VCaP (cell line): ENCODE measurements at regions not wholly inside any gene's neighbourhood (a gene's known extent, or its start where the extent isn't known, plus 50 kb on each side); places are given as distances from the start of the nearest gene placed in this dataset.
A peak's percentile ranks its signal among the peaks of the same experiment; 100 is the strongest.
"Not testable (repeated sequence)": the region's sequence is repeated elsewhere in the genome, so short reads cannot be mapped to it uniquely, and the experiment has no call there.

Experiments
- H3K27ac ChIP-seq: fragments of 450-650 bp; 2 replicates; pipeline ENCODE4 v1.5.1; 2017
- TF ChIP-seq, protein P1 (sequence below): fragments of 450-650 bp; conservative IDR thresholded peaks from 2 replicates; pipeline ENCODE4 v1.5.1; 2017; ENCODE audit warnings: mild to moderate bottlenecking, moderate library complexity

DNA sequence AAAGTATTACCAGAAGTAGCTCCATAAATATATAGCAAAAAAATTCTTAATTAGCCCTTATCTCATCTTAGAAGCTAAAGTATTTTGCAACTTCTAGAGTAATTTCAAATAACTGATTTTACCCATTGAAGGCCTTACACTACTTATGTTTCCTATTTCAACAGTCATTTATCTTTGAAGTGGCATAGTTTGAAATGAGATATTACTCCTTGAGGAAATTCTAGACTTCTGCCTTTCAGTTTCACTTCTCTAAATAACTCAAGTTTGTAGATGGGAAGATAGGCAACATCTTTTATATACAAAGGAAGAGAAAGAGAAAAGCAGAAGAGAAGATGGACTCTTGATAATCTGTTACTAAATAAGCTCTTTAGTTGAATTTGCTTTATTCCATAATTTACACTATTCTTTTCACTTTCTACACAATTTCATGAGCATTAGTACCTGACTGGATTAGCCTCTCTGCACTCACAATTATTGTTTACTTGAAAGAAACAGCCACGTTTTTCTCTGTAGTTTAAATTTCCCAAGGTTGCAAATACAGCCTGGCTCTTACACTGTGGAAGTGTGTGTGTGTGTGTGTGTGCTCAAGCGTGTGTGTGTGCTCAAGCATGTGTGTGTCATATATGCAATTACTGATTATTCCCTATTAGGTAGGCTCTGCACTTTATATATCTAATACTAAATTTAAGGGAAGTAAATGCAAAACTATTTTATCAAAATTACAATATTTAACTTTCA lies 60.6 kb upstream of the EMB start:
- TF ChIP-seq, protein P1, sequence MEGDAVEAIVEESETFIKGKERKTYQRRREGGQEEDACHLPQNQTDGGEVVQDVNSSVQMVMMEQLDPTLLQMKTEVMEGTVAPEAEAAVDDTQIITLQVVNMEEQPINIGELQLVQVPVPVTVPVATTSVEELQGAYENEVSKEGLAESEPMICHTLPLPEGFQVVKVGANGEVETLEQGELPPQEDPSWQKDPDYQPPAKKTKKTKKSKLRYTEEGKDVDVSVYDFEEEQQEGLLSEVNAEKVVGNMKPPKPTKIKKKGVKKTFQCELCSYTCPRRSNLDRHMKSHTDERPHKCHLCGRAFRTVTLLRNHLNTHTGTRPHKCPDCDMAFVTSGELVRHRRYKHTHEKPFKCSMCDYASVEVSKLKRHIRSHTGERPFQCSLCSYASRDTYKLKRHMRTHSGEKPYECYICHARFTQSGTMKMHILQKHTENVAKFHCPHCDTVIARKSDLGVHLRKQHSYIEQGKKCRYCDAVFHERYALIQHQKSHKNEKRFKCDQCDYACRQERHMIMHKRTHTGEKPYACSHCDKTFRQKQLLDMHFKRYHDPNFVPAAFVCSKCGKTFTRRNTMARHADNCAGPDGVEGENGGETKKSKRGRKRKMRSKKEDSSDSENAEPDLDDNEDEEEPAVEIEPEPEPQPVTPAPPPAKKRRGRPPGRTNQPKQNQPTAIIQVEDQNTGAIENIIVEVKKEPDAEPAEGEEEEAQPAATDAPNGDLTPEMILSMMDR = no peak
- H3K27ac ChIP-seq = no peak overlapping the region

DNA sequence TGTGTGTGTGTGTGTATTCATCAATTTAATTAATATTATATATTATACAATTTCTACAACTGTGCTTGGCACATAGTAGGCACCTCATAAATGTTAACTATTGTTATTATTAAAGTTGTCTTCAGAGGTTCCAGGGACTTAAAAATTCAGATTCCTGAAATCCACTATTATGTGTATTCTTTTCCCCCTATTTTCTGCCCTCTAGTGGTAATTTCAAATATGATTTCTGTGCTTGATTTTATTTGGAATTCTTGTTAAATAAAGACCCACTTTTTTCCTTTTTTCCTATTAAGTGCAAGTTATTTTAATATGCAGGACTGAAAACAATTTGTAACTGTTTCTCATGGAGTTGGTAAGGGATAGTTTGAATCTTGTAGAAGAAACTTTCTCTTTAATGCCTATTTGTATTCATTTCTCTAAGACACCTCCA lies 72.0 kb upstream of the EMB start:
- TF ChIP-seq, protein P1 = peak; percentile 36
- H3K27ac ChIP-seq = not testable (repeated sequence)

DNA sequence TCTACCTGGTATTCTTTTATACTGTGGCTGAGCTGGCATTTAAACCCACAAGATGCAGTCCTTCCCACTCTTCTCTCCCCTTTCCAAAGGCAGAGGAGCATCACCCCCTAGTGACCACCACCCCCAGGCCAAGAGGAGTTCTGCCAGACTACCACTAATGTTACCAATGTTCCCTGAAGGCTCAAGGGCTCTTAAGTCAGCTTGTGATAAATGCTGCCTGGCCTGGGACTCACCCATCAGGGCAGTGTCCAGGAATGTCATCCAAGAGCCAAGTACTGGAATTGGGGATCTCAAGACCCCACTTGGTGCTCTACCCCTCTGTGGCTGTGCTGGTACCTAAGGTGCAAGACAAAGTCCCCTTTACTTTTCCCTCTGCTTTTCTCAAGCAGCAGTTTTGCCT lies 80.0 kb upstream of the EMB start:
- not testable (repeated sequence) for H3K27ac ChIP-seq

DNA sequence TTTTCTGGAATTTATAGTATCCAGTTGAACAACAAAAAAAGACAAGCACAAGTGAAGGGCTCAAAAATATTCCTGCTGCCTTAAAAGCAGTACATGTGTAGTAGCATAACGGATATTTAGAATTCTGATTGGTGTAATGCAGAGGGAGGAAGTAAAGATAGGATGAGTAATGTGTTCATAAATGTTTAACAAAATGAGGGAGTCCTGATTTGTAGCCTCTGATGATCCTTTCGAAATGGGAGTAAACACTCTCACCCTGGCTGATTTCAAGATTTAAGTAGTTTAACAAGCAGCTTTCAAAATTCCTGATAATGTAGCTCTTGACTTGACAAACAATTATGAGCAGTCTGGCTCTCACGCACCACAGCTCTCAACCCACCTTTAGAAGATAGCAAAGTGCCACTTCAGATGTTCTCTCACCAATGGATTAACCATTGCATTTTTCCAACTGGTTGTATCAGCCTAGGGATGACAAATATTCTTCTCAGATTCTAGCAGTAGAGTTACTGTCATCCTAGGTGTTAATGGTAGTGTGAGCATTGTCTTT lies 86.5 kb upstream of the EMB start:
- not testable (repeated sequence) for H3K27ac ChIP-seq

DNA sequence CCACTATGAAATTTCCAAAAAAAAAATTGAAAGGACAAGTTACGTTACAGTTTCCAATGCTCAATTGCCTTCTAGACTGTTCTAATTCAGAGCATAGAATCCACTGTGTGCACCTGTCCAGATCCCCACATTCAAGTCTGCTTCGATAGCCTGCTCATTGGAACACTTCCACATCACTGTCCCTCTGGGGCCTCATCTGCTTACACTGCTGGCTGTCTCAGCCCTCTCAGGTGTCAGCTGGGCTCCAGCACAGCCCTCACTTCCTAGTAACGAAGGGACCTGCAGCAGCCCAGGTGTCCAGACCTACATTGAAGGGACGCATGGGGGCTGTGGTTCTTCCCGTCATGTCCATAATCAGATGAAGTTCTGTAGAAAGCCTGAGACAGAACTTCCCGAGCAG lies 94.3 kb upstream of the EMB start:
- TF ChIP-seq, protein P1 = no peak
- no peak overlapping the region for H3K27ac ChIP-seq

DNA sequence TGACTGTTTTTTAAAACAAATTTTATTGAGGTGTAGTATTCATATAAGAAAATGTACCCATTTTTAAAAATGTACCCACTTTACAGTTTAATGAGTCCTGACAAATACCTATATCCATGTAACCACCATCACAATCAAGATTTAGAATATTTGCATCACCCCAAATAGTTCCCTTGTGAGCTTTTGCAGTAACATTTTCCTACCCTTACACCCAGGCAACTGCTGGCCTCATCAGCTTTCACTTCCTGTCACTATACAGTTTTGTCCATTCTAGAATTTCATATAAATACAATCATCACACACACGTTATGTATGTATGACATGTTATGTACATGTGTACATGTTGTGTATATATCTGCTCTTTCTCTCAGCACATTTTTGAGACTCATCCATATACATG lies 96.4 kb upstream of the EMB start:
- not testable (repeated sequence) for H3K27ac ChIP-seq

DNA sequence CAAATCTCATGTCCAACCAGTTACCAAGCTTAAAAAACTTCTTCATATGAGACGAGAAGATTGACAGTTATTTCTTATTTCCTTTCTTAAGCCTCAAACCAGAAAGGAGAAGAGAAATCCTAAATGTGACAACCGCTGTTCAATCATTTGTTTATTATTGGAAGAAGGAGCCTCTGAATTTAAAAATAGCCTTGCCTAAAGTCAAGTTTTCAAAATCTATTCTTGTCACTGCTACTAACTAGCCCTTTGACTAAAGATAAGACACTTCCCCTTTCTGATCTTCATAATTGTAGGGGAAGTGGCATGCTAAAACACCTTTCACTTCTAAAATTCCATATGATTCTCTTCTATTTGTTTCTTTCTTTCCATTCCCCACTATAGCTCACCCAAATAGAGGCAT lies 106.2 kb upstream of the EMB start:
- TF ChIP-seq, protein P1 = no peak
- H3K27ac ChIP-seq = no peak overlapping the region

DNA sequence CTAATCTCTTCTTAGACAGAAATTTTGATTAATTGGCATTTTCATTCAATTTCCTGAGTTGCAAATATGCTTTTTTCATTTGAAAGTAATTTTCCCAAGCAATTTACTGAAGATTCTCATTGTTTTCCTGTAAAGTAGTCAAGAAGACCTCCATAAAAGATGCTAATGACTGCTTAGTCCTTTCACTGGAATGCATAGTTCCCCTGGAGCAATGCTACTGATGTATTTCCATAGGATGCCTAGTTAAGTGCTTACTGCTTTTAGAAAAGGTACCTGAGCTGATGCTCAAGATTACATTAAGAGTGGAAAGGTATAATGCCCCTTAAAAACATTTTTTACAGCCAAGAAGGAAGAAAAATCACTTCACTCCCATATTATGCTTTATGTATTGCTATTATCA lies 109.2 kb upstream of the EMB start:
- TF ChIP-seq, protein P1 = no peak
- H3K27ac ChIP-seq = peak overlapping the region; percentile 37

DNA sequence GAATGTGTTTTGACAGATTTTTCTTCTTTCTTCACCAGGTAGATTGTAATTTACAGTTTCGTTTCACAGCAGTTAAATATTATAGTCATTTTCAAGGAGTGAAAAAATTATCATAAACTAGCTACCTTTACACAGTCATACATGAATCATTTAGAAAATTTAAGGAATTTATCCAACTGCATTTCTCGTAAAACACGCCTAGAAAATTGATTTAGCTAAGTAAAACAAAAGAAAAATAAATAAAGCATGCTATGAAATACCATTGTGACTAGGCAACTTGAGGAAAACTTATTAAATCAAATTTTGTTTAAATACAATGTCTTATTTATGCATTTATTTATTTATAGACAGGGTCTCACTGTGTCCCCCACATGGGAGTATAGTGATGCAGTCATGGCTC lies 109.9 kb upstream of the EMB start:
- TF ChIP-seq, protein P1 = no peak
- H3K27ac ChIP-seq = peak overlapping the region; percentile 37; the same call in 1 of the 2 replicates
